HepG2 (cell line): ENCODE measurements at regions not wholly inside any gene's neighbourhood (a gene's known extent, or its start where the extent isn't known, plus 50 kb on each side); places are given as distances from the start of the nearest gene placed in this dataset.

Source experiments
- EHMT2 ChIP-seq: fragments of 200-600 bp; sonication (generic); IDR thresholded peaks from 2 replicates; pipeline ENCODE4 v1.7.0; 2017; ENCODE audit warnings: antibody characterized with exemption, low read depth, low read length, borderline replicate concordance
- PHB2 ChIP-seq: fragments of 450-650 bp; IDR thresholded peaks from 2 replicates; pipeline ENCODE4 v1.6.1; 2018; ENCODE audit not compliant: partially characterized antibody
- POLR2AphosphoS5 ChIP-seq: IDR thresholded peaks from 2 replicates; pipeline ENCODE4 v1.6.1; 2012; ENCODE audit warnings: low read depth, low read length

GRCh38 chr1:73804935-73805334 is 393.0 kb downstream of the LRRIQ3 start:
- TF ChIP-seq POLR2AphosphoS5 (no peak), PHB2 (no peak), EHMT2 (no peak)
